ENCODE measurements at regions not wholly inside any gene's neighbourhood (a gene's known extent, or its start where the extent isn't known, plus 50 kb on each side); places are given as distances from the start of the nearest gene placed in this dataset.

- no peak overlapping the region for H3K27ac ChIP-seq
- DNase-seq: no peak
- TF ChIP-seq POLR2A (IDR thresholded peaks at IDR 0.05) (no peak), CTCF (IDR thresholded peaks at IDR 0.05) (no peak)
- H3K4me1 ChIP-seq: no peaks in the 10 kb centered on the region
- intact Hi-C loops (cut with DNase I): no loop called here
- H3K9me3 ChIP-seq: no peaks in the 10 kb centered on the region
- 53 to 64% (median 61%) methylated on average over 2 of the region's 2 CpGs for WGBS, 4 donors
- H3K27me3 ChIP-seq: peaks cover 0 to 15% (median 0%) of the 10 kb centered on the region in 9 donors
- H3K4me3 ChIP-seq: no peak overlapping the region
- no peaks in the 10 kb centered on the region for H3K36me3 ChIP-seq
- no peak for ATAC-seq
Observed at GRCh38 chr3:137131081-137131480, 173.3 kb downstream of the IL20RB start.

- no peak overlapping the region for H3K27ac ChIP-seq
- intact Hi-C loops (cut with DNase I): no loop called here
- no peak overlapping the region for H3K4me3 ChIP-seq
- TF ChIP-seq CTCF (IDR thresholded peaks at IDR 0.05): no peak
- no peak for TF ChIP-seq POLR2A (IDR thresholded peaks at IDR 0.05)
- no peak for ATAC-seq
- H3K36me3 ChIP-seq: no peaks in the 10 kb centered on the region
- no peaks in the 10 kb centered on the region for H3K9me3 ChIP-seq
- H3K27me3 ChIP-seq: peaks cover 0 to 15% (median 0%) of the 10 kb centered on the region in 9 donors
- DNase-seq: no peak
- 57 to 71% (median 59%) methylated on average over 4 of the region's 4 CpGs for WGBS, 4 donors
- no peaks in the 10 kb centered on the region for H3K4me1 ChIP-seq
Observed at GRCh38 chr3:137134431-137134830, 176.6 kb downstream of the IL20RB start.

- TF ChIP-seq POLR2A (IDR thresholded peaks at IDR 0.05) (no peak), CTCF (IDR thresholded peaks at IDR 0.05) (no peak)
- 33 to 54% (median 51%) methylated on average over 3 of the region's 3 CpGs for WGBS, 4 donors
- no peak for ATAC-seq
Observed at GRCh38 chr3:137148406-137148805, 190.6 kb downstream of the IL20RB start.

GRCh38 chr3:137148917-137149316 is 191.1 kb downstream of the IL20RB start:
- 15 to 29% (median 19%) methylated on average over 2 of the region's 2 CpGs for WGBS, 4 donors
- TF ChIP-seq POLR2A (IDR thresholded peaks at IDR 0.05): no peak
- no peak for TF ChIP-seq CTCF (IDR thresholded peaks at IDR 0.05)

More at GRCh38 chr3:137148406-137148805, 190.6 kb downstream of the IL20RB start:
- intact Hi-C loops (cut with DNase I): no loop called here
- no peaks in the 10 kb centered on the region for H3K36me3 ChIP-seq
- H3K27me3 ChIP-seq: no peaks in the 10 kb centered on the region
- H3K9me3 ChIP-seq: no peaks in the 10 kb centered on the region
- DNase-seq: no peak
- no peaks in the 10 kb centered on the region for H3K4me1 ChIP-seq
- H3K27ac ChIP-seq: no peak overlapping the region
- no peak overlapping the region for H3K4me3 ChIP-seq

More at GRCh38 chr3:137148917-137149316, 191.1 kb downstream of the IL20RB start:
- intact Hi-C loops (cut with DNase I): no loop called here
- no peak overlapping the region for H3K4me3 ChIP-seq
- no peaks in the 10 kb centered on the region for H3K27me3 ChIP-seq
- no peaks in the 10 kb centered on the region for H3K4me1 ChIP-seq
- no peaks in the 10 kb centered on the region for H3K36me3 ChIP-seq
- ATAC-seq (no peak), DNase-seq (no peak)
- H3K27ac ChIP-seq: no peak overlapping the region
- no peaks in the 10 kb centered on the region for H3K9me3 ChIP-seq
